ENCODE measurements at regions not wholly inside any gene's neighbourhood (a gene's known extent, or its start where the extent isn't known, plus 50 kb on each side); places are given as distances from the start of the nearest gene placed in this dataset.

GRCh38 chr6:62345446-62345845 is 59.4 kb upstream of the KHDRBS2 start:
- TF ChIP-seq CTCF (IDR thresholded peaks at IDR 0.05; ENCODE audit: low read length) (no peak), EZH2 (IDR thresholded peaks at IDR 0.05; ENCODE audit: borderline replicate concordance, low read length) (no peak)

All from OCI-LY1 (cell line).